ENCODE measurements at regions not wholly inside any gene's neighbourhood (a gene's known extent, or its start where the extent isn't known, plus 50 kb on each side); places are given as distances from the start of the nearest gene placed in this dataset.
A peak's percentile ranks its signal among the peaks of the same experiment; 100 is the strongest.
"Not testable (repeated sequence)": the region's sequence is repeated elsewhere in the genome, so short reads cannot be mapped to it uniquely, and the experiment has no call there.

- Histone ChIP-seq H3K27me3 (no peaks in the 10 kb centered on the region), H3K36me3 (no peaks in the 10 kb centered on the region), H3K9ac (ENCODE audit: low read depth in 2 of 2, low read length in 2 of 2) (peak overlapping the region in 1 of 2 donors; percentile 21), H3K27ac (peak overlapping the region; percentile 18), H3K4me3 (no peak overlapping the region), H3K9me3 (no peaks in the 10 kb centered on the region), H3K4me1 (no peaks in the 10 kb centered on the region)
- intact Hi-C loops (cut with DNase I), result loop anchor here (10.0 kb wide), 2 partner anchors 135 to 155 kb away; partner anchors contain the start of genes EPC1 and KIF5B
- DNase-seq, result peak; percentile 48
- TF ChIP-seq CTCF (IDR thresholded peaks at IDR 0.05), result peak; percentile 22
Measured at GRCh38 chr10:32189400-32190084, 133.3 kb upstream of the KIF5B start.

- H3K27ac ChIP-seq; H3K4me1 ChIP-seq; intact Hi-C loops (cut with DNase I); H3K9me3 ChIP-seq; H3K9ac ChIP-seq (ENCODE audit: low read depth in 2 of 2, low read length in 2 of 2); DNase-seq; H3K4me3 ChIP-seq; H3K36me3 ChIP-seq; H3K27me3 ChIP-seq: not testable (repeated sequence)
Measured at GRCh38 chr10:32188601-32189000, 132.4 kb upstream of the KIF5B start.

GRCh38 chr10:32187686-32188085 is 131.5 kb upstream of the KIF5B start:
- Histone ChIP-seq H3K27ac (no peak overlapping the region), H3K9ac (ENCODE audit: low read depth in 2 of 2, low read length in 2 of 2) (no peak overlapping the region), H3K9me3 (no peaks in the 10 kb centered on the region), H3K4me1 (no peaks in the 10 kb centered on the region), H3K36me3 (no peaks in the 10 kb centered on the region), H3K4me3 (no peak overlapping the region), H3K27me3 (no peaks in the 10 kb centered on the region)
- intact Hi-C loops (cut with DNase I), result no loop called here
- no peak for DNase-seq
- no peak for TF ChIP-seq CTCF (IDR thresholded peaks at IDR 0.05)

GRCh38 chr10:32183652-32184051 is 127.4 kb upstream of the KIF5B start:
- H3K9ac ChIP-seq (ENCODE audit: low read depth in 2 of 2, low read length in 2 of 2); H3K36me3 ChIP-seq; H3K4me1 ChIP-seq; H3K27ac ChIP-seq; H3K9me3 ChIP-seq; H3K4me3 ChIP-seq; intact Hi-C loops (cut with DNase I); H3K27me3 ChIP-seq; DNase-seq: not testable (repeated sequence)

GRCh38 chr10:32182476-32182875 is 126.3 kb upstream of the KIF5B start:
- H3K4me3 ChIP-seq, result no peak overlapping the region

GRCh38 chr10:32180390-32181280 is 124.4 kb upstream of the KIF5B start:
- no peak overlapping the region for H3K9ac ChIP-seq (ENCODE audit: low read depth in 2 of 2, low read length in 2 of 2)
- no peak for DNase-seq
- H3K27me3 ChIP-seq, result no peaks in the 10 kb centered on the region
- no peak for TF ChIP-seq CTCF (IDR thresholded peaks at IDR 0.05)
- no peaks in the 10 kb centered on the region for H3K36me3 ChIP-seq
- no peaks in the 10 kb centered on the region for H3K9me3 ChIP-seq
- intact Hi-C loops (cut with DNase I), result no loop called here
- no peak overlapping the region for H3K27ac ChIP-seq
- H3K4me1 ChIP-seq, result no peaks in the 10 kb centered on the region
- H3K4me3 ChIP-seq, result no peak overlapping the region

More at GRCh38 chr10:32182476-32182875, 126.3 kb upstream of the KIF5B start:
- TF ChIP-seq CTCF (IDR thresholded peaks at IDR 0.05), result no peak
- no peak for DNase-seq
- intact Hi-C loops (cut with DNase I), result no loop called here
- H3K36me3 ChIP-seq, result no peaks in the 10 kb centered on the region
- no peak overlapping the region for H3K27ac ChIP-seq
- H3K9ac ChIP-seq (ENCODE audit: low read depth in 2 of 2, low read length in 2 of 2), result no peak overlapping the region
- no peaks in the 10 kb centered on the region for H3K9me3 ChIP-seq
- H3K4me1 ChIP-seq, result no peaks in the 10 kb centered on the region
- H3K27me3 ChIP-seq, result no peaks in the 10 kb centered on the region

Data from colonic mucosa (tissue), 4 donors.